Adrenal gland (tissue), 5 donors: ENCODE measurements at regions not wholly inside any gene's neighbourhood (a gene's known extent, or its start where the extent isn't known, plus 50 kb on each side); places are given as distances from the start of the nearest gene placed in this dataset.

ENCODE experiments used
- POLR2A ChIP-seq, 2 donors: fragments of 450-650 bp; IDR thresholded peaks; one replicate each; pipeline ENCODE4 v1.6.1; 2017; ENCODE audit warnings: antibody characterized with exemption in 2 of 2, mild to moderate bottlenecking in 2 of 2, moderate library complexity in 1 of 2
- TF ChIP-seq, protein P1 (sequence below), 6 experiments: fragments of 450-650 bp in 4 of 6; fragments of 200-600 bp in 2 of 6; sonication (generic) in 1 of 6; IDR thresholded peaks; 1 replicate in 5 of 6; 2 replicates in 1 of 6; pipeline versions ENCODE4 v1.5.1 to v1.8.0; 2016 to 2021; ENCODE audit warnings: antibody characterized with exemption in 6 of 6, mild to moderate bottlenecking in 2 of 6, moderate library complexity in 1 of 6
- donor health status: DM: no; HTN: no; CAD: no.

DNA sequence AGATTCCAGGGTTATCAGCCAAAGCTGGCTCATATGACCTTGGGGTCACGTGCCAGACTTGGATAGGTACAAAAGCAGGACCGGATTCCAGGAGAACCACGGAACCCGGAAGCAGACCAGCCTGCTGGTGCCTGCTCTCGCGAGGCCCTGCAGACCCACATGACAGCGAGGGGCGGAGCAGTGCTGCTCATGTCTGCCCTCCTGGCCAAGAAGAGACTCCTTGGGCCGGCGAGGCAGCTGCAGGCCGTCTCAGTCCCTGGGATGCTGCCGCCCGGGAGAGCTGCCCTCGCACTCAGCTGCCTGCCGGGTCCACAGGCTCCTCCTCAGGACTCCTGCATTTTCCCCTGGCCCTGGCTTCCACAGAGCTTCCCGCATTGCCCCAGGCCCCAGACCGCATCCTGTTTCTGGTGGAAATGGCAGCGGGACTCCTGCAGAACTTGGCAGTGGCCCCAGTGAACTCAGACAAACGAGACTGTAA, 739.5 kb downstream of the SOCS6 start:
- no peak for TF ChIP-seq POLR2A (IDR thresholded peaks at IDR 0.05)
- TF ChIP-seq, protein P1, sequence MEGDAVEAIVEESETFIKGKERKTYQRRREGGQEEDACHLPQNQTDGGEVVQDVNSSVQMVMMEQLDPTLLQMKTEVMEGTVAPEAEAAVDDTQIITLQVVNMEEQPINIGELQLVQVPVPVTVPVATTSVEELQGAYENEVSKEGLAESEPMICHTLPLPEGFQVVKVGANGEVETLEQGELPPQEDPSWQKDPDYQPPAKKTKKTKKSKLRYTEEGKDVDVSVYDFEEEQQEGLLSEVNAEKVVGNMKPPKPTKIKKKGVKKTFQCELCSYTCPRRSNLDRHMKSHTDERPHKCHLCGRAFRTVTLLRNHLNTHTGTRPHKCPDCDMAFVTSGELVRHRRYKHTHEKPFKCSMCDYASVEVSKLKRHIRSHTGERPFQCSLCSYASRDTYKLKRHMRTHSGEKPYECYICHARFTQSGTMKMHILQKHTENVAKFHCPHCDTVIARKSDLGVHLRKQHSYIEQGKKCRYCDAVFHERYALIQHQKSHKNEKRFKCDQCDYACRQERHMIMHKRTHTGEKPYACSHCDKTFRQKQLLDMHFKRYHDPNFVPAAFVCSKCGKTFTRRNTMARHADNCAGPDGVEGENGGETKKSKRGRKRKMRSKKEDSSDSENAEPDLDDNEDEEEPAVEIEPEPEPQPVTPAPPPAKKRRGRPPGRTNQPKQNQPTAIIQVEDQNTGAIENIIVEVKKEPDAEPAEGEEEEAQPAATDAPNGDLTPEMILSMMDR (IDR thresholded peaks at IDR 0.05): no peak
